HG03565 (cell line): ENCODE measurements at regions not wholly inside any gene's neighbourhood (a gene's known extent, or its start where the extent isn't known, plus 50 kb on each side); places are given as distances from the start of the nearest gene placed in this dataset.
"Not testable (repeated sequence)": the region's sequence is repeated elsewhere in the genome, so short reads cannot be mapped to it uniquely, and the experiment has no call there.

Experiments used
- ATAC-seq: cut with Tn5 transposase; IDR thresholded peaks from one replicate; pipeline ENCODE4 v1.9.1; 2021; ENCODE audit warnings: mild to moderate bottlenecking, moderate library complexity; ENCODE audit not compliant: unreplicated experiment

DNA sequence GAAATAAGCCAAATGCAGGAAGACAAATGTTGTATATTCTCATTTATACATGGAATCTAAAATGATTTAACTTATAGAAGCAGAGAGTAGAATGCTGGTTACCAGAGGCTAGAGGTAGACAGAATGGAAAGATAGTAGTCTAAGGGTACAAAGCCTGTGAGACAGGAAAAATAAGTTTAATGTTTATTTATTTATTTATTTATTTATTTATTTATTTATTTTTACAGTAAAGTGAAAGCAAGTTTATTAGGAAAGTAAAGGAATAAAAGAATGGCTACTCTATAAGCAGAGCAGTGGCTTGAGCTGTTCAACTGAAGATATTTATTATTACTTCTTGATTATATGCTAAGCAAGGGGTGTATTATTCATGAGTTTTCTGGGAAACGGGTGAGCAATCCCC, 203.2 kb downstream of the LAS1L start:
- ATAC-seq: no peak

DNA sequence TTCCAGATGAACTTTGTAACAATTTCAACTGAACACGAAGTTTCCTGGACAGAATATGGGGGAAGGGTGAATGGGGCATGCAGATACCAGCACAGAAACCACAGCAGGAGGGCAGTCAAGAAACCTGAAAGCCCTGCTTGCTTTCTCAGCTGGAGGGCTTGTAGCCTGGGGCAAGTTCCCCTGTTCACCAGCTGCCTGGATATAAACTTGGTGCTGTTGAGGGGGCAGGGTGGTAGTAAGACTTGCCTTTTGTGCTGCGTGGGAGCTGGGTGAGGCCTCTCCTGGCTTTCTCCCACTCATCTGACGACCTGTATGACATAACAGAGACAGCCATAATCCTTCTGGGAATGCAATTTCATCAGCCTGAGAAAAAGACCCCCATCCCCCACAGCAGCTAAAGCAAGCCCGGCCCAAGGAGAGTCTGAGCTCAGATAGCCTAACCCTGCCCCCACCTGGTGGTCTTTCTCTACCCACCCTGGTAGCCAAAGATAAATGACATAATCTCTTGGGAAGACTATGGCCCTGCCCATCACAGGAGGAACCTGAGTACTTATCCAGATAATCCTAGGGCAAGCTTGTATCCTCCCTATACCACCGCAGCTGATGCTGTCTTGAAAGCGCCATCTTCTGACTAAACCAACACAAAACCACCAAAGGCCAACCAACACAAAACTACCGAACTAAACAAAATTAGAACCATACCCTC, 234.3 kb downstream of the LAS1L start:
- ATAC-seq: no peak

DNA sequence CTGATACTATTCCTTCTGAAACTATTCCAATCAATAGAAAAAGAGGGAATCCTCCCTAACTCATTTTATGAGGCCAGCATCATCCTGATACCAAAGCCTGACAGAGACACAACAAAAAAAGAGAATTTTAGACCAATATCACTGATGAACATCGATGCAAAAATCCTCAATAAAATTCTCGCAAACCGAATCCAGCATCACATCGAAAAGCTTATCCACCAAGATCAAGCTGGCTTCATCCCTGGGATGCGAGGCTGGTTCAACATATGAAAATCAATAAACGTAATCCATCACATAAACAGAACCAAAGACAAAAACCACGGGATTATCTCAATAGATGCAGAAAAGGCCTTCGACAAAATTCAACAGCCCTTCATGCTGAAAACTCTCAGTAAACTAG, 251.7 kb downstream of the LAS1L start:
- not testable (repeated sequence) for ATAC-seq

DNA sequence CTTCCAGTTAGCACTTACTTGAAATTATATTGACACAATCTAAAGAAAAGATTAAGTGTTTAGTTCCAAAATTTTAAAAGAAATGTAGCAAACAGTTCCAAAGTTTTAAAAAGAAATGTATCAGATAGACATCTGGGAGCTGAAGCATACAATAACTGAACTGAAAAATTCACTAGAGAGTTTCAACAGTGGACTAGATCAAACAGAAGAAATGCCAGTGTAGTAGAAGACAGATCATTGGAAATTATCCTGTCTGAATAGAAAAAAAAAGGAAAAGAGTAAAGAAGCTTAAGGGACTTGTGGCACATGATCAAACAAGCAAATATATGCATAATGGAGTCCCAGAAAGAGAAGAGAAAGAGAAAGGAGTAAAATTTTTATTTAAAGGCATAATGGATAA, 261.4 kb downstream of the LAS1L start:
- ATAC-seq: no peak

DNA sequence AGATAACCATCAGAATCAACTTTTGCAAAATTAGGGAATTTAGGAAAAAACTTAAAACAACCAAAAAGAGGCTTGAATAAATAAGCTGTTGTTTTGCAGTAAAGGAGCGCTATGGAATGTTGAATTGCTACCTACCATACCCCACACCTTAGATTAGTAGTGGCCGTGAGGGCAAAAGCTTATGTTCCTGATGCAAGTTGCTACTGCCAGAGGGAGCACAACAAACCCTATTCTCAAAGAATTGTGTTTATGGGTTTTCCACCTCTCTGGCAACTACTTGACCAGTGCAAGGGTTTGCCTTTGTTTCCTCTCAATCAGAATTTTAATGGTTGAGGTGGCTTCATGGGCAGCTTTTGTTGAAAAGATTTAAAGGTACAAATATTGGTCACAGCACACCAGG, 268.1 kb downstream of the LAS1L start:
- ATAC-seq: no peak

DNA sequence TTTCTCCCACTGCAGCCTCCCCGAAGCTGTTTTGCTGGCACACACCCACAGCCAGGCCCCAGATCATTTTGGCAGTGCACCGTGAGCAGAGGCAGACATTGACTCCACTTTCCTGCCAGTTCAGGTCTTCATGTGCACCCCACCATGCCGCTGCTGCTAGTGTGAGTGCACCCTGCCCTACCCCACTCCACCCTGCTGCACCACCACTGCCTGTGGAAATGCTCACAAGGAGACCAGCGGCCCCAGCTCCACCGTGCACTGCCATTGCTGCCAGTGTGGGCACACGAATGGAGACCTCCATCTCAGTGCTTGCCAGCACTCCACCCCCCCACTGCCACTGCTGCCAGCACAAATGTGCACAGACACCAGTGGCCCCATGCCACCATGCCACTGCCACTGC, 277.6 kb upstream of the ZC4H2 start:
- no peak for ATAC-seq

DNA sequence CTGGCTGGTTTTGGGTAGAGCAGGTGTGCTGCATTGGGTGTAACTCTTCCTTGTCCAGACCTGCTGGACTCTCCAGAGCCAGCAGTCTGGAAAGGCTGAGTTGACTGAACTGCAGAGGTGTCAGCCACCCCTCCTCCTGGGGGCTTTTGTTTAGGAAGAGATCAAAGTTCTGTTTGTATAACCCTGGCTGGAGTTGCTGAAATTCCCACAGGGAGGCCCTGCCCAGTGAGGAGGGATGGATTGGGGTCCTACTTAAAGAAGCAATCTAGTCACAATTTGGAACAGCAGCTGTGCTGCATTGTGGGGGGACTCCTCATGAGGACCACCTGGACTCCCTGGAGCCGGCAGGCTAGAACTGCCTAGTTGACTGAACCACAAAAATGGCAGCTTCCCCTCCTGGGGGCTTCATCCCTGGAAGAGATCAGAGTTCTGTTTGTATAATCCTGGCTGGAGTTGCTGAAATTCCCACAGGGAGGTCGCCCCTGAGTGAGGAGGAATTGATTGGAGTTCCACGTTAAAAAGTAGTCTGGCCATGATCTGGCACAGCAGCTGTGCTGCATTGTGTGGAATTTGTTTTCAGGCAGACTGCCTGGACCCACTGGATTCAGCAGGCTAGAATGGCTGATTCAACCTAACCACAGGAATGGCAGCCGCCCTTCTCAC, 264.9 kb upstream of the ZC4H2 start:
- ATAC-seq: no peak

DNA sequence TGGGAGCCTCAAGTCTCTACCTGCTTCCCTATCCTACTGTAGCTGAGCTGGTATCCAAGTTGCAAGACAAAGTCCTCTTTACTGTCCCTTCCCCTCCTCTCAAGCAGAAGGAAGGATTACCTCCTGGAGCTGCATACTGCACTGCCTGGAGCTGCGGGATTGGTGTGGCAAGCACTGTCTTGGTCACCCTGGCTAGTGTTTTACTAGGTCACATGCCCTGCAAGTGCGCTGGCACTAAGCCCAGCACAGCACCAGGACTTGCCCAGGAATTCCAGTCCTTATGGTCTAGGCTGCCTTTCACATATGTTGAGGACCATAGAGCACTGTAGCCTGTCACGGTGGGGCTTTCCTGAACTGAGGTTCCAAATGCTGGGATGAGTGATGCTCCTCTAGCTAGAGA, 227.3 kb upstream of the ZC4H2 start:
- ATAC-seq: no peak

DNA sequence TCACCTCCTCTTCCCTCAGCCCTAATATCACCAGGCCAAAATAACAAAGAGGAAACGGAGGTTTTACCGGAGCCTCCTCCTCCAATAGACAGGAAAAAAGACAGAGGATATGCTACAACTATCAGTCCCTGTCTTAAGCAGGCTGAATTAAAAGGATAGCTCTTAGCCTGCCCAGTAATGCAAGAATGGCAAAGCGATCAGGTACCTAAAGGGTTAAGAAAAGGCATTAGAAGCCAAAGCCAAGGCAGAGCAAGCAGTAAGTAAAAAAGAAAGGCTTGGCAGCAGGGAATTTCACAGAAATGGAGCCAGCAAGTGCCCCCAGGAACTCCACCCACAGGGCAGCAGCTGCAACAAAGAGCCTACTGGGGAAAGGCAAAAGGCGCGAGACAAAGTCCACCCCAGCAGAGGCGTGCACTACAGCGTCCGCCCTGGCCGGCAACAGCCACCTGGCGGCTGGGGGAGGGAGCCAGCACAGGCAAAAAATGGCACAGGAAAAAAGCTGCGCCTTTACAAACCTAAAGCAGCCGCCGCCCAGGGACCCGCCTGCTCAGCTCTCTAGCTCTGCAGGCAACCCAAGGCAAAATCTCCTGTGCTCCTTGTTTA, 220.6 kb upstream of the ZC4H2 start:
- no peak for ATAC-seq

DNA sequence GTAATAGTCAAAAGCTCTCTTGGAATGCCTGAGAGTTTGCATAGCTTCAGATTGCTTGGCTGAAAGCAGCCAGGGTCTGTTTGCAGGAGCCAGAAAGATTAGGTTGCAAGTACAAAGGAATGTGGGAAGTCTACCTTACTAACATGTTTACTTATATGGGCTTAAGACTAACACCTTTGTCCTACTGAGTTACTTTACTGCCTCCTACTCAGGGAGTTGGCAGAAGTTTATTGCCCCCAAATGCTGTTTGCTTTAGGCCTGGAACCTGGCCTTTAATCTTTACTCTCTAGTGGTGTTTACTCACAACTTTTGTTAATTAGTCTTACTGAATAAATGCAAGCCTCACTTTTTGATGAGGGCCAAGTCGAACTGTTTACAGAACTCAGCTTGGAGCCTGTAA, 219.4 kb upstream of the ZC4H2 start:
- no peak for ATAC-seq

DNA sequence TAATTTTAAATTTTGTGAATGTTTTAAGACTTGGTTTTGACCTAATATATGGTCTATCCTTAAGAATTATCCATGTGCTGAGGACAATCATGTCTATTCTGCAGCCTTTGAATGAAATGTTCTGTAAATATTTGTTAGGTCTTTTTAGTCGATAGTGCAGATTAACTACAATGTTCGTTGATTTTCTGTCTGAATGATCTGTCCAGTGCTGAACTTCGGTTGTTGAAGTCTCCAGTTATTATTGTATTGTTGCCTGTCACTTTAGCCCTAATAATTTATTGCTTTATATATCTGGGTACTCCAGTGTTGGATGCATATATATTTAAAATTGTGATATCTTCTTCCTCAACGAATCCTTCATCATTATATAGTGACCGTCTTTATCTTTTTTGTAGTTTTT, 218.3 kb upstream of the ZC4H2 start:
- no peak for ATAC-seq

DNA sequence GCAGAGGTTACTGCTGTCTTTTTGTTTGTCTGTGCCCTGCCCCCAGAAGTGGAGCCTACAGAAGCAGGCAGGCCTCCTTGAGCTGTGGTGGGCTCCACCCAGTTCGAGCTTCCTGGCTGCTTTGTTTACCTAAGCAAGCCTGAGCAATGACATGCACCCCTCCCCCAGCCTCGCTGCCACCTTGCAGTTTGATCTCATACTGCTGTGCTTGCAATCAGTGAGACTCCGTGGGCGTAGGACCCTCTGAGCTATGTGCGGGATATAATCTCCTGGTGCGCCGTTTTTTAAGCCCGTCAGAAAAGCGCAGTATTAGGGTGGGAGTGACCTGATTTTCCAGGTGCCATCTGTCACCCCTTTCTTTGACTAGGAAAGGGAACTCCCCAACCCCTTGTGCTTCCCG, 187.1 kb upstream of the ZC4H2 start:
- not testable (repeated sequence) for ATAC-seq

DNA sequence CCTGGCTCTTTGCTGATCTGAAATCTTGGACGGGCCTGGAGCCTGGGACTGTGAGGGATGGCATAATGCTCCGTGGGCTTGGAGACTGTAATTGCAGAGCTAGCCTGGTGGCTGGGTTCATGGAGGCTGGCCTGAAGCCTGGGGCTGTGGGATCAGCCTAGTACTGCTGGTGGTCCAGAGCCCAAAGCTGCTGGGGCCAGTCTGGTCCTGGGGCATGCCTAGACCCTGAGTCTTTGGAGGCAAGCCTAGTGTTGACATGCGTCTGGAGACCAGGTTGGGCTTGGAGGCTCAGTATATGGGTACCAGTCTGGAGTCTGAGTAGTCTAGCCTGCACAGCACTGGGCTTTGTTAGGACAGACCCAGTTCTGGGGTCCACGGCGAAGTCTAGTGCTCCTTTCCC, 172.0 kb upstream of the ZC4H2 start:
- no peak for ATAC-seq

DNA sequence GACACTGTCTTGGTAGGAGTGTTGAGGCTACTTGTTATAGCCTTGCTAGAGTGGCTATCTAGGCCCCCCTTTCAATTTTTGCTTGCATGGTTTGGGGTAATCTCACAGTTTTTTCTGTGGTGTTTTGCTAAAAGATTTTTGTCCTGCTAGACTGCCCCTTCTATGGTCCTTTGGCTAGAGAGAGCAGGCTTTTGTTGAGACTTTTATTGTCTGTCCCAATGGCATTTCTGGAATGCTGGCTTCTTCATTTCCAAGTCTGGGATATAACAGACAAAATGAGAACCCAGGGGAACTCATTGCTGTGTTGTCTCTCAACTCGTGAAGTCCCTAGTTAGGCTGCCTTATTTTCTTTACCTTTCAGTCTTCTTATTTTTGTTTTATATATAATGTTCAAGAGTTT, 160.2 kb upstream of the ZC4H2 start:
- ATAC-seq: no peak

DNA sequence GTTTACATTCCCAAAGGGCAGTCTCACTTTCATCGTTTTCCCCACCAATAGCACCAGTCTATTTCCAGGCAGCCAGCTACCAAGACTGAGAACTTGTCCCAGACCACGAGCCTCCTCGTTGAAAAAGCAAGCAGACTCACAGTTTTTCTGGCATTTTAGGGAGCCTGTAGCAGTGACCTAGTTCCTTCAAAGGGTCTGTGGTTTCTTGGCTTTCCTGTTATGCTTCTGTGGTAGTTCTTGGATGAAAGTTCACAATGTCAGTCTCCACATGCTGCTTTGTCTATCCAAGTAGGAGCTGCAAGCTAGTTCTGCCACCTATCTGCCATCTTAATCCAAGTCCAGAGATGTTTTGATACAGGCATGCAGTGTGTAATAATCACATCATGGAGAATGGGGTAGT, 151.6 kb upstream of the ZC4H2 start:
- no peak for ATAC-seq

DNA sequence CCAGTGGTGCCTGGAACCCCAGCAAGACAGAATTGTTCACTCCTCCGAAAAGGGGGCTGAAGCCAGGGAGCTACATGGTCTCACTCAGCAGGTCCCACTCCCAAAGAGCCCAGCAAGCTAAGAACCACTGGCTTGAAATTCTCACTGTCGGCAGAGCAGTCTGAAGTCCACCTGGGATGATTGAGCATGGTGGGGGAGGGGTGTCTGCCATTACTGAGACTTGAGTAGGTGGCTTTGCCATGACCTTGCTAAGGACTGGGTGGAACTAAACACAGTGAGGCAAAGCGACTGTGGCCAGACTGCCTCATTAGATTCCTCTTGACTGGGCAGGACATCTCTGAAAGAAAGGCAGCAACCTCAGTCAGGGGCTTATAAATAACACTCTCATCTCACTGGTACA, 122.6 kb upstream of the ZC4H2 start:
- no peak for ATAC-seq

DNA sequence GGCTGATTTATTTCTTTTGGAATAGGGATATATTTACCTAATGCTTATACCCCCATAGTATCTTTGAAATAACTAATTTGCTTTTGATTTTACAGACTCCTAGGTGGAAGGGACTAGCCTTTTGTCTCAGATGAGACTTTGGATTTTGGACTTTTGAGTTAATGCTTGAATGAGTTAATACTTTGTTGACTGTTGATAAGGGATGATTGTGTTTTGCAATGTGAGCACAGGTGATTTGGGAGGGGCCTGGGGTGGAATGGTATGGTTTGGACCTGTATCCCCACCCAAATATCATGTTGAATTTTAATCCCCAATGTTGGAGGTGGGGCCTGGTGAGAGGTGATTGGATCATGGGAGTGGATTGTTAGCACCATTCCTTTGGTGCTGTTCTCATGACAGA, 117.4 kb upstream of the ZC4H2 start:
- ATAC-seq: no peak

DNA sequence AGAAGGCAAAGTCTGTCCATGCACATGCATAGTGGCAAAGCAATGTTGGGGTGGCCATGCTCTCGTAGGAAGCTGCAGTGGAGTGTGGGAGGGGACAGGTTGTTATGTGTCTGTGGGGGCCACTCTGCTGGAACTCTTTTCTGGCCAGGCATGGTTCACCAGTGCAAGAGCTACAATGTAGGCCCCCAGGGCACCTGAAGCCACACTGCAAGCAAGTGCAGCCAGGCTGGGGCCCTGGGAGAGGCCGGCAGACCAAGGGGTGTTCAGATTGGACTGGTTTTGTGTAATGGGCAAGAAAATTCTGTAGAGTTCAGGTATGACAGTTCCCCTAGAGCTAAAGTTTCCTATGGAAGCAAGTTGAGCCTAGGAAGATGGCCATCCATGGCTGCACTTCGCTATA, 97.0 kb upstream of the ZC4H2 start:
- ATAC-seq: no peak

DNA sequence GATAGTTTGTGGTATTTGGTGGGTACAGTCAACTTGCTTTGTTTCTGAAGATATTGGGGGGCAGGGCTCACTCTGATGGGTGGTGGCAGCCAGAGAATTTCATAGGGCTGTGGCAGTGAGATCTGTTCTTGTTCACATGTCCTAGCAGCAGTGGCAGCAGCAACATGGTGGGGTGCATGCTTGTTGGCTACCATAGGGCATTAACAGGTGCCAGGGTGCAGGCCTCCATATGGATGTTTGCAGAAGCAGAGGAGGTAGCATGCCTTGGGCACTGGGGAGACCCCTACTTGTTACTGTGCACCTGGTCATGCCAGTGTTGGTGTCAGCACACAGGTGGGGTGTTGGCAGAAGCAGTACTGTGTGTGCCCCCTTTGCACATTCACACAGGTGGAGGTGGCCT, 96.3 kb upstream of the ZC4H2 start:
- ATAC-seq: no peak

DNA sequence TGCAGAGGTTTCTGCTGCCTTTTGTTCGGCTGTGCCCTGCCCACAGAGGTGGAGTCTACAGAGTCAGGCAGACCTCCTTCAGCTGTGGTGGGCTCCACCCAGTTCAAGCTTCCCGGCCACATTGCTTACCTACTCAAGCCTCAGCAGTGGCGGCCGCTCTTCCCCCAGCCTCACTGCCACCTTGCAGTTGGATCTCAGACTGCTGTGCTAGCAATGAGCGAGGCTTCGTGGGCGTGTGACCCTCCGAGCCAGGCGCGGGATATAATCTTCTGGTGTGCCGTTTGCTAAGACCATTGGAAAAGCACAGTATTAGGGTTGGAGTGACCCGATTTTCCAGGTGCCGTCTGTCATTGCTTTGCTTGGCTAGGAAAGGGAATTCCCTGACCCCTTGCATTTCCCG, 82.4 kb upstream of the ZC4H2 start:
- not testable (repeated sequence) for ATAC-seq

DNA sequence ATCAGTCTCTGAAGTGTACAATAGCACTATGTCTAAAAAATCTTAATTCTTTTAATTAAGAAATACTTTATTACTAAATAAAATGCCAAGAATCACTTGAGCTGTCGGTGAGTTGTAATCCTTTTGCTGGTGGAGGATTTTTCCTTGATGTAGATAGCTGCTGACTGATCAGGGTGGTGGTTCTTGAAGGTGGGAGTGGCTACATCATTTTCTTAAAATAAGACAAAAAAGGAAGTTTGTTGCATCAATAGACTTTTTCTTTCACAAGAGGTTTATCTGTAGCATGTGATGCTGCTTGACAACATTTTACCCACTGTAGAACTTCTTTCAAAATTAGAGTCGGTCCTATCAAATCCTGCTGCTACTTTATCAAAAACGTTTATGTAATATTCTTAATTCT, 68.8 kb upstream of the ZC4H2 start:
- ATAC-seq: no peak

DNA sequence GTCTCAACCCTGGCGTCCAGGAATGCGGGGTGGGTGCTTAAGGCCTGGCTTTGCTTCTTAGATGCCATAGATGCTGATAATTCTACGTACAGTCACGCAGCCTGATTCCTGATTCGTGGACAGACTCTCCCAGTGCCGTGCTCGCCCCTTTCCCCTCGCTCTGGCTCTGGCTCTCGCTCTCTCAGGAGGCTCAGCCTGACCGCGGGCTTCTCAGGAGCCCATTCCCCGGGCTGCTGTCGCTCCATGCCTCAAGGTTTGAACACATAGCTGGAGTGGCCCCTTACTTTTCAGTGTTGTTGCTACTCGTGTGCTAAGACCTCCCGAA, 59.2 kb upstream of the ZC4H2 start:
- ATAC-seq: peak; percentile 15
